ENCODE measurements at regions not wholly inside any gene's neighbourhood (a gene's known extent, or its start where the extent isn't known, plus 50 kb on each side); places are given as distances from the start of the nearest gene placed in this dataset.
A peak's percentile ranks its signal among the peaks of the same experiment; 100 is the strongest.

GRCh38 chr16:13864689-13865088 lies 55.3 kb upstream of the ERCC4 start:
- DNase-seq (ENCODE audit: low spot score) = no peak
- Histone ChIP-seq H3K4me3 (ENCODE audit: low read depth in 1 of 3, low read length in 3 of 3) (no peak overlapping the region), H3K9ac (ENCODE audit: low read depth in 1 of 2, low read length in 2 of 2) (no peak overlapping the region), H3K36me3 (ENCODE audit: control insufficient read depth in 4 of 4, insufficient read depth in 3 of 4, low read depth in 1 of 4, low read length in 3 of 4) (no peaks in the 10 kb centered on the region), H3K27me3 (ENCODE audit: control insufficient read depth in 4 of 4, insufficient read depth in 4 of 4, low read length in 3 of 4) (no peaks in the 10 kb centered on the region), H3K9me3 (ENCODE audit: control insufficient read depth in 4 of 4, low read length in 3 of 4) (peaks cover 0 to 3% (median 1%) of the 10 kb centered on the region in 4 donors), H3K27ac (ENCODE audit: low read depth in 1 of 2, low read length in 2 of 2) (no peak overlapping the region), H3K4me1 (ENCODE audit: control insufficient read depth in 4 of 4, insufficient read depth in 4 of 4, low read length in 3 of 4) (peaks cover 0 to 5% (median 5%) of the 10 kb centered on the region in 4 donors)
- no peak for TF ChIP-seq RXRA (IDR thresholded peaks at IDR 0.05)
- TF ChIP-seq ZBTB33 (IDR thresholded peaks at IDR 0.05) = no peak
- no peak for TF ChIP-seq CTCF (IDR thresholded peaks at IDR 0.05; ENCODE audit: low read depth, low read length, missing input control)
- no peak for TF ChIP-seq HNF4G (IDR thresholded peaks at IDR 0.05)
- TF ChIP-seq, protein P1, sequence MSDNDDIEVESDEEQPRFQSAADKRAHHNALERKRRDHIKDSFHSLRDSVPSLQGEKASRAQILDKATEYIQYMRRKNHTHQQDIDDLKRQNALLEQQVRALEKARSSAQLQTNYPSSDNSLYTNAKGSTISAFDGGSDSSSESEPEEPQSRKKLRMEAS (IDR thresholded peaks at IDR 0.05) = no peak
- 77% methylated on average over 4 of the region's 4 CpGs for WGBS

DNA sequence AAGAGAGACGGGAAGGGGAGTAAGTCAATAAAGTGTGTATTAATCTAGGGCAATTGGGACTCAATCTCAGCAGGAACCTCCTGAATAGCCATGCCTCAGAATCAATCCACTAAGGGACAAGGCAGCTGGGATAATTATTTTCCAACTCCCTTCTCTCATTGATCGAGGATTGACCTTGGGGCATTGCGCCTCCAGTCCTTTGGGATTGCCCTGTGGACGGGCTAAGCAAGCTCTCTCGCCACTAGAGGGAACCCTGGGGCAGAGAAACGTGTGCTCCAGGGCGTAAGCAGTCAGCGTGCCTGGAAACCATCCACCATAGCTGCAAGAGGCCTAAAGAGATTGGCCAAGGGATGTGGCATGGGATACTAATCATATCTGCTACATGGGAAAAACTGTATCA lies 53.9 kb upstream of the ERCC4 start:
- peak; percentile 61 for DNase-seq (ENCODE audit: low spot score)
- Histone ChIP-seq H3K27me3 (ENCODE audit: control insufficient read depth in 4 of 4, insufficient read depth in 4 of 4, low read length in 3 of 4) (no peaks in the 10 kb centered on the region), H3K9ac (ENCODE audit: low read depth in 1 of 2, low read length in 2 of 2) (peak overlapping the region in 1 of 2 donors; percentile 43), H3K4me3 (ENCODE audit: low read depth in 1 of 3, low read length in 3 of 3) (no peak overlapping the region), H3K27ac (ENCODE audit: low read depth in 1 of 2, low read length in 2 of 2) (no peak overlapping the region), H3K4me1 (ENCODE audit: control insufficient read depth in 4 of 4, insufficient read depth in 4 of 4, low read length in 3 of 4) (peaks cover 0 to 5% (median 5%) of the 10 kb centered on the region in 4 donors), H3K9me3 (ENCODE audit: control insufficient read depth in 4 of 4, low read length in 3 of 4) (peaks cover 0 to 3% (median 0%) of the 10 kb centered on the region in 4 donors), H3K36me3 (ENCODE audit: control insufficient read depth in 4 of 4, insufficient read depth in 3 of 4, low read depth in 1 of 4, low read length in 3 of 4) (no peaks in the 10 kb centered on the region)
- 16% methylated on average over 8 of the region's 8 CpGs for WGBS
- TF ChIP-seq YY1 (IDR thresholded peaks at IDR 0.05) = peak; percentile 24
- no peak for TF ChIP-seq EGR1 (IDR thresholded peaks at IDR 0.05; ENCODE audit: low read depth in 2 of 2)
- TF ChIP-seq TAF1 (conservative IDR thresholded peaks at IDR 0.05) = no peak
- TF ChIP-seq, protein P2, sequence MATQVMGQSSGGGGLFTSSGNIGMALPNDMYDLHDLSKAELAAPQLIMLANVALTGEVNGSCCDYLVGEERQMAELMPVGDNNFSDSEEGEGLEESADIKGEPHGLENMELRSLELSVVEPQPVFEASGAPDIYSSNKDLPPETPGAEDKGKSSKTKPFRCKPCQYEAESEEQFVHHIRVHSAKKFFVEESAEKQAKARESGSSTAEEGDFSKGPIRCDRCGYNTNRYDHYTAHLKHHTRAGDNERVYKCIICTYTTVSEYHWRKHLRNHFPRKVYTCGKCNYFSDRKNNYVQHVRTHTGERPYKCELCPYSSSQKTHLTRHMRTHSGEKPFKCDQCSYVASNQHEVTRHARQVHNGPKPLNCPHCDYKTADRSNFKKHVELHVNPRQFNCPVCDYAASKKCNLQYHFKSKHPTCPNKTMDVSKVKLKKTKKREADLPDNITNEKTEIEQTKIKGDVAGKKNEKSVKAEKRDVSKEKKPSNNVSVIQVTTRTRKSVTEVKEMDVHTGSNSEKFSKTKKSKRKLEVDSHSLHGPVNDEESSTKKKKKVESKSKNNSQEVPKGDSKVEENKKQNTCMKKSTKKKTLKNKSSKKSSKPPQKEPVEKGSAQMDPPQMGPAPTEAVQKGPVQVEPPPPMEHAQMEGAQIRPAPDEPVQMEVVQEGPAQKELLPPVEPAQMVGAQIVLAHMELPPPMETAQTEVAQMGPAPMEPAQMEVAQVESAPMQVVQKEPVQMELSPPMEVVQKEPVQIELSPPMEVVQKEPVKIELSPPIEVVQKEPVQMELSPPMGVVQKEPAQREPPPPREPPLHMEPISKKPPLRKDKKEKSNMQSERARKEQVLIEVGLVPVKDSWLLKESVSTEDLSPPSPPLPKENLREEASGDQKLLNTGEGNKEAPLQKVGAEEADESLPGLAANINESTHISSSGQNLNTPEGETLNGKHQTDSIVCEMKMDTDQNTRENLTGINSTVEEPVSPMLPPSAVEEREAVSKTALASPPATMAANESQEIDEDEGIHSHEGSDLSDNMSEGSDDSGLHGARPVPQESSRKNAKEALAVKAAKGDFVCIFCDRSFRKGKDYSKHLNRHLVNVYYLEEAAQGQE (IDR thresholded peaks at IDR 0.05) = no peak
- peak; percentile 87 to 95 for TF ChIP-seq RAD21 (IDR thresholded peaks at IDR 0.05)
- peak; percentile 14 for TF ChIP-seq FOXA2 (IDR thresholded peaks at IDR 0.05)
- TF ChIP-seq RXRA (IDR thresholded peaks at IDR 0.05) = peak in 1 of 2 donors; percentile 71
- TF ChIP-seq SP1 (IDR thresholded peaks at IDR 0.05) = peak; percentile 31
- peak in 1 of 2 donors; percentile 21 for TF ChIP-seq JUND (IDR thresholded peaks at IDR 0.05)
- peak; percentile 55 to 82 for TF ChIP-seq HNF4A (conservative IDR thresholded peaks at IDR 0.05)
- no peak for TF ChIP-seq NR2F2 (IDR thresholded peaks at IDR 0.05)
- TF ChIP-seq, protein P1 (IDR thresholded peaks at IDR 0.05) = no peak
- no peak for TF ChIP-seq ZBTB33 (IDR thresholded peaks at IDR 0.05)
- peak; percentile 35 for TF ChIP-seq HNF4G (IDR thresholded peaks at IDR 0.05)
- TF ChIP-seq CTCF (IDR thresholded peaks at IDR 0.05; ENCODE audit: low read depth, low read length, missing input control) = peak; percentile 78

Data from liver (tissue), 8 donors.